Epidermal melanocyte (primary cell): ENCODE measurements at regions not wholly inside any gene's neighbourhood (a gene's known extent, or its start where the extent isn't known, plus 50 kb on each side); places are given as distances from the start of the nearest gene placed in this dataset.
A peak's percentile ranks its signal among the peaks of the same experiment; 100 is the strongest.

Experiments
- DNase-seq: peaks from one replicate; pipeline ENCODE4 v3.0.0; 2011; ENCODE audit warnings: low spot score; ENCODE audit not compliant: insufficient read length

DNA sequence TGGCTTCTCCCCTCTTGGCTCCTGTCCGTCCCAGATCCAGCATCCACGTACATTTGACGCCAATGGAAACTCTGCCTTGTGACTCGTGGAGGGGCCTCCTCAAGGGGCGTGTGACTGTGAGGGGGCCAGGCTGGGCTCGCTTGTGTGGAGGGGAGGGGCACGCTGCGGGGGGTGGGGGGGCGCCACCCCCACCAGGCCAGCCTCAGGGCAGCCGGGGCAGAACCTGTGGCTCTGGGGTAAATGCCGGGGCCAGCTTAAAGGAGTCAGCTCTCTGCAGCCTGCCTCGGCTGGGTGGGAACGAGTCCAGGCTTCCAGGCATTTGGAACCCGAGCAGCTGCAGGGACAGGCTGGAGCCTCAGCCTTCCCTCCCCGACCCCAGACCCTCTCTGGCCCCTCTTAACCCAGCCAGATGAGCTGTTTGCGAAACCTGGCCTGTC lies 94.1 kb downstream of the SIK1 start:
- no peak for DNase-seq

DNA sequence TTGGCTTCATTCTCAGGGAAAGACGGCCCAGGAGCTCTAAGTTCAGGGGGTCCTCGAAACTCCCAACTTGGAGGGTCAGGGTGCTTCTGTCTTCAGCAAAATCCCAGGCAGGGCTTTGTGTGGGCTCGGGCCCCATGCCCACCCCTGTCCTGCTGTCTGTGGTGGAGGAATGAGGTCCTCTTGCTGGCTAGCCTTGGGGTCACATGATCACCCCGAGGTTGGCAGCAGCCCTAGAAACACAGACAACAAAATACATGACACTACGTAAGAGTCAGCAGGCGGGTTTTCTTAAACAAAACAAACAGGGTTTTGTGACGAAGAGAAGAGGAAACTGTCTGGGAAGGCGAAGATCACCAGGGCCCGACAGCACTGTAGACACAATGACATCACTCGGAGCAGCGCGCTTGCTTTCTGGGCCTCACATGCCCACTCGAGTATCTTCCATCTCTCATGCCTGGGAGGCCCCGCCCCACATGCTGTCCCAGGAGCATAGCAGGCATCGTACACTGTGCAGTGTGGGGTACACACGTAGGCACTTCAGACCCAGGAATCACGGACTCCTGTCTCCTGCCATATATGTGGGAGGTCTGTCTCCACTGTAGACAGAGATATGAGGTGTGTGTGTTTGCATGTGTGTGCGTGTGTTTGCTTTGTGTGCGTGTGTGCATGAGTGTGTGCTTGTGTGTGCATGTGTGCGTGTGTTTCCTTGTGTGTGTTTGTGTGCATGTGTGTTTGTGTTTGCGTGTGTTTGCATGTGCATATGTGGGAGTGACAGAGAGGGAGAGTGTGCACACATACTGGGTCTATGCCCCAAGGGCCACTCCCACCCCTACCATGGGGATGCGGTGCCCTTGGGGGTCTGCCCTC lies 94.7 kb downstream of the SIK1 start:
- DNase-seq: peak; percentile 81

DNA sequence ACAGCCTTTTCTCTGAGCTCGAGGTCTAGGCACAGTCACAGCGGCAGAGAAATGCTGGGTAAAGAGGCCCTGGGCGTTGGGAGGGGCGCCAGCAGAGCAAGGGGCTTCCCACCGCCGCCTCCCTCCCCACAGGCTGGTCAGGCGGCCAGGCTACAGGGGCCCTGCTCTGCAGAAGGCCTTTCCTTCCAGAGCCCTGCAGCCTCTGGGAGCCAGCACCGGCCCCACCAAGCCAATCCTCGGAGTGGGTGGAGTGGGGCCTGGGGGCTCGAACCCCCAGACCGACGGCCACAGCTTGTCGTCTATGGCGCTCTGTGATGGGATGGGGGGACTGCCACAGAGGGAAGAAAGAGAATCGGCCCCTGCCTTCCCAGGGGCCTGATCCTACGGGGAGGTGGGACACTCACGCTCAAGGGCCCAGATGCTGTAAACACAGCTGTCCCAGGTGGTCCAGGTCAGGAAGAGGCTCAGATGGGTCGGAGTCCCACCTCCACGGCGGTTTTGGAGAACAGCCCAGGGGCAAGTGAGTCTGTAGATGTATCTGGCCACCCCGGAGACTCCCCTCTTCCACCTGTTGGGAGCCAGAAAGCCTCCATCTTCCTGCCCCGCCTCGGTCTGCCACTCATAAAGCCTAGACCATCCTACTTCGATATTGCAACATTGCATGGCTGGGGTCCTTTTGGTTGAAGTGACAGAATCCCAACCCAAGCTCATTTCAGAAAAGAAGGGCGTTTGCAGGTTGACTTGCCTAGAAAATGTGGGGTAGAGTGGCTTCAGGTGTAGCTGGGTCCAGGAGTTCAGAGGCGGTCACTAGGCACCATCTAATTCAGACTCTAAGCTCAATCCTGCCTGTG lies 95.6 kb downstream of the SIK1 start:
- DNase-seq: no peak

DNA sequence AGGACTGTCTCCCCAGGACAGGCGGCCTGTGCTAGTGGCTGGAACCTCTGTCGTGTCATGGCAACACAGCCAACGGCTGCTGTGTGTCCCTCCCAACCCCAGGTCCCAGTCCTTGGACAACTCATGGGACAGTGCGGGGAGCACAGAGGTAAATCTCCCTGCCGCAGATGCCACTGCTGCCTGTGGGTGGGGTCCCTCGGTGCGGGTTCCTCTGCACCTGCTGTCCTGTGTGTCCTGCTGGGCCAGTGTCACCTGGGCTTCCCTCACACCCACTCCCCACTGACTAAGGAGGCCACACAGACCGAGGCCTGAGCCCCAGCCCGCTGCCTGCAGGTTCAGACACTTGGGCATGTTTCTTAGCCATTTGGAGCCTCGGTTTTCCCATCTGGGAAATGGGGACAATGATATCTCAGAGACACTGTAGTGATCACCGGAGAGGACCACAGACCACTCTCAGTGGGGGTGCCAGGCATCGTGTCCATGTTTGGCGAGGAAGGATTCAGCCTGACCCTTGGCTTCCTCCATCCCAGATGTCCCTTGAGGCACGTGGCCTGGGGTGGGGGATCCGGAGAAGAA lies 96.5 kb downstream of the SIK1 start:
- no peak for DNase-seq

DNA sequence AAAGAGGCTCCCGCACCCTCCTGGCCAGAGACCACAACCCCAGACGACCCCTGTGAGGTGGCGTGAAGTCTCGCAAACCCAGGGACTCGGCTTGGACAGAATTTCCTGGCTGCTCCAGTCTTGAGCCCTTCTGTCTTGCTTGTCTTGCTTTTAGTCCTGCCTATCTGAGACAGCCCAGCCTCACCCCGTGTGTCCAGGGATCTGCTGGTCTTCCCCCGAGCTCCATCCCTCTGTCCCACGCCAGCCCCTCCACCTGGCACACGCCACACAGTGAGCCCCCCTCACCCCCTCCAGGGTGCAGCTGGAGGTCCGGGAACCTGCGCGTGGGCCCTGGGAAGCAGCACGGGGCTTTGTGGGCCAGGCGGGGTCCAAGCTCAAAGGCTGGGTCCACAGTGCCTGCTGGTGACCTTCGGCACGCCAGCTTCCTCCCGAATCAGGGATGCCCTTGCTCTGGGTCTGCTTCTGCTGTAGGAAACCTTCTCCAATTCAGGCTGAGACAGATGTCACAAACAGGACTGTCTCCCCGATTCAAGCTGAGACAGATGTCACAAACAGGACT lies 97.1 kb downstream of the SIK1 start:
- no peak for DNase-seq

DNA sequence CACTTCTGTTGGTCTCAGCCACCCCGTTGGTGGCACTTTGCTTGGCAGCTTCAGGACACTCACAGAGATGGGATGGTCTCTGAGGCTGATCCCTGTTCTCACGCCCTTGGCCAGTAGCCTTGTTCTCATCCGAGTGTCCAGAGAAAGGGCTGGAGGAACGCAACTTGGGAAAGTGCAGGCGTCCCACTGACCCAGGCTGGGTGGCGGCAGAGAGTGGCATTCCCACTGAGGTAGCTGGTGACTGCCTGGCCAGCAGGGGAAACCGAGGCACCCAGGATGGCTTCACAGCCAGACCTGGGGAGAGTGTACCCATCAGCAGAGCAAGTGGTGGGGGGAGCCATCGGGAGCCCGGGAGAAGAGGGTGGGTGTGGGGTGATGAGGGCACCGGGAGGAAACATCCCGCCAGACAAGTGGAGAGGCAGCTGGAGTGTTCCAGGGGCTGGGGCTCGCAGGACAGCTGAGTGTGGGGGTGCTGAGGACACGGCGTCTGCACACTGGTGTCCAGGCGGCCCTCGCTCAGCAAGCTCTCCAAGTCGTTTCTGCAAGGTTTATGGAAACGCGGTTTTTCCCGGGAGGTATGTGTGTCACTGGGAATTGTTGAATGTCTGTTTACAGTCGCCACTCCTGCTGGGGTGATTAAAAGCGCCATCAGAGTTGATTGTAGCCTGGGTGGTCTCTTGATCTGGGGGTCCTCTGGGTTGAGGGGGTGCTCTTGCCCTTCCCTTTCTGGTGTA lies 97.8 kb downstream of the SIK1 start:
- DNase-seq: no peak

DNA sequence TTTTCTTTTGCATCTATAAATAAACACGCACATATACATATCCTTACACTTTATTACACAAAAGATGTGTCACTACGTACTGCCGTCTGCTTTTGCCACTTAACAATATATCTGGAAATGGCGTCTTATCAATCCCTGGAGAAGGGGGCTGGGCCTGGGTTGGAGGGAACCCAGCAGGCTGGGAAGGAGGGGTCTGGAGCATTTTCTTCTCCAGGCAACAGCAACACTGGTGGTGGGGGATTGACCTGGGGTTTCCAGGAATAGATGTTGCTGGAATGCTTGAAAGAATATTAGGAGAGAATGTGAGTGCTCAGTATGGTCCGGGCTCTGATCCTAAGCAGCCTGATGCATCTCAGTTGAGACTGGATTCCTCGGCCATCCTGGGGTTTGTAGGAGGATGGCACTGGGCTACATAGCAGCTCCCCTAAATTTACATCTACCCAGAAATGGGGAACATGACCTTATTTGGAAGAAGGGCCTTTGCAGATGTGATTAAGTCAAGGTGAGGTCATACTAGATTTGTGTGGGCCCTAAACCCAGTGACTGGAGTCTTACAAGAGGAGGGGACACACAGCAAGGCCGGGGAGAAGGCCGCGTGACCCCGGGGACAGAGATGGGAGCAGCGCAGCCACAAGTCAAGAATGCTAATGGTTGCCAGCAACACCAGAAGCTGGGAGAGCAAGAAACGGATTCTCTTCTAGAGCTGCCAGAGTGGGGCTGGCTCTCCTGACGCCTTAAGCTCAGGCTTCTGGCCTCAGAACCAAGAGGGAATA lies 98.6 kb downstream of the SIK1 start:
- DNase-seq: no peak

DNA sequence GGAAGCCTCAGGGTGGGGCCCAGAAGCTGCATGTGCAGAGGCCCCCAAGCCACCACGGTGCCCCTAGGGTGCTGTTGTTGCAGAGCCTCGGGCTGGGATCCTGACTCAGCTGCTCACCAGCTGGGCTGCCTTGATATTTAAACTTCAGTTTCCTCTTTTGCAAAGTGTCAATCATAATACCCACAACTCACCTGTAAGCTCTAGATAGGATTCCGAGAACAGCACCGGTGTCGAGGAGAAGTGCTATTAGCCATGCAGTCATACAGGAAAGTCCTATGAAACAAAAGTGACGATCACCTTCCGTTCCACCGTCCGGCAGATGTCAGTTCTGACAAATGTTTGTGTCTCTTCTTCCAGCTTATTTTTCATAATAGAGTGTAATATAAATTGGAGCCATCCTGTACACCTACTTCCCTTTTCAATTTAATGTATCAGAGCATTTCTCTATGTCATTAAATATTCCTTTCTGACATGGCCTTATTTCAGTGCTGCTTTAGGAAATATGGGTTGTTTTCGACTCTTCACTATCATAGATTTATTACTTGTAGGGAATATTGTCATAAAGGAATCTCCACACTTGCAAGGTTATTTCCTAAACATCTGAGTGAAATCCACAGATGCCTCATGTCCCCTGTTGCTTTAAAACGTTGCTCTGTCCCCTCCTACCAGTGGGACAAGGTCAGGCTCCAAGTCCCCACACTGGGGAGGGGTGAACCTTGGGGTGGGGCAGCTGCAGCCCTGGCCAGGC lies 100.8 kb downstream of the SIK1 start:
- no peak for DNase-seq

DNA sequence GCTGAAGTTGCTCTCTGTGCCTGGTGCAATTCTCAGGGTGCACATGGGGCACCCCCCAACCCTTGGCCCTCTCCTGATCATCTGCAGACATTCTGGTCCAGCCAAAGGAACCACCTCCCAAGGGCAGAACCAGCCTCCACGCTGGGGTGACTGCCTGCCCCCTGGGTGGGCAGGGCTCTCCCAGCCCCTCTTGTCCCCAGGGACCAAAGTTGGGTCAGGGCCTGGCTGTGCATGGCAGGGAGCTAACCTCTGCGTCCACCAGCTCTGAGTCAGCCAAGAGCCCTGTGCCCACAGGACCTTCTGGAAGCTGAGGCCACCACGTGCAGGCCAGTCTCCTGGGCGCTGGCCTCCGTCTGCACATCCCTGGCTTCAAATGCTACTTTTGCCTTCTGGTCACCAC lies 101.9 kb downstream of the SIK1 start:
- DNase-seq: no peak

DNA sequence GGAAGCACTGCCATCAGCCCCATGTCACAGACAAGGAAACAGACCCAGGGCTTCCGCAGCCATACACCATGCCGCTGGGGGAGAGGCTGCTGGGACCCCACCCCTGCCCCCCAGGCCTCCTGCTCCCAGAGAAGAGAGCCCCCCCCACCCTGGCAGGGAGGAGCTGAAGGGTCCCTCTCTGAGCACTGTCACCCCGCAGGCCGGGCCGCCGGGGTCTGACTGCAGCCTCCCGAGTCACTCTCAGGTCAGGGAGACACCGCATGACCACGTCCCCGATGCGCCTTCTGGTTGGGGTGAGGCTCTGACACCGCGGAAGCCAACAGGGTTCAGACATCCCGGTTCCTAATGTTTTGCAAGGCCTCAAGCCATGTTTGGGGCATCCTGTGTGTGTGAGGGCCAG lies 102.3 kb downstream of the SIK1 start:
- DNase-seq: no peak

DNA sequence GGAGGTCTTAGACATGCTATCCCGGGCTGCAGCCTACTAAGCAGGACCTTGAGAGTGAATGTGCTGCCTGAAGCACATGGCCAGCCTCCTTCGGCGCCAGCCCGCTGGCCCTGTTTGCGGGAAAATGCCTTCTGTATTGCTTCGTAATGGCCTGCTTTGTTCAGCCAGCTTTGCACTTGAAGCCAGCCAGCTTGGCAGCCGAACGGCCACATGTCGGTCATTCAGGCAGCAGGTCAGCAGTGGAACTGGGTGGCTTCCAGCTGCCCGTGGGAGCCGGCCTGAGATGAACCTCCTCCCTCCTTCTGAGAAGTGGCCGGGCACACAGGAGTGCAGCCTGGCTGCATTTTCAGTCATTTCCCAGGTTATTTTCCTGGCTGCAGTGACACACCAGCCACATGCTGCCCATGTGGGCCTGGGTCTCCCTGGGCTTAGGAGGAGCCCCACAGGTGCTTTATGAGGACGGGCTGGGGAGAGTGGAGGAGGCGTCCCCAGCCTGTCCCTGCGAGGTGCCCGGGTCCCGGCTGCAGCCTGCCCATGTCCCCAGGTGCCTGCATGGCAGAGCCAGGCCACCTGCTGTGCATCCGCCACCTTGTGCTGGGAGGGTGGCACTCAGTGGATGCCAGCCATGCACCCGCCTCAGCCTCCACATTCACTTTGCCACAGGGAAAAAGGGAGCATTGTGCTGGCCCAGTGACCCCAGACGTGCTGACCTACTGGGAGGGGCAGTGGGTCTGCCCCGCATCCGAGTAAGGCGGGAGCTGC lies 103.5 kb downstream of the SIK1 start:
- DNase-seq: no peak

DNA sequence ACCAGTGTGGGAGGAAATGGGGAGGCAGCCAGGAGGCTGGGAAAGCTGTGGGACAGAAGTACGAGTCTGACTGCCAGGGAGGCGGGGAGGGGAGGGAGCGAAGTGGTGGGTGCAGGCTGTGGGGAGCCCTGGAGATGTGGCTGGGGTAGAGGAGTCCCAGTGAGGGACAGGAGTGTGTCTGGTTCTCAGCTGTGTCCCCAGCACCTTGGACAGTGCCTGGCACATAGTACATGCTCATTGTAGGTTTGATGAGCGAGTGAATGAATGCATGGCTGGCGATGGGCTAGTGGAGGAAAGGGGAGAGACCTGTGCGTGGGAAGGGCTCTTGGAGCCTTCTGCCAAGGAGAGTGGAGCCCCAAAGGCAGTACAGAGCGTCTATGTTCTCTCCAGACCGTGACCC lies 104.1 kb downstream of the SIK1 start:
- DNase-seq: no peak

DNA sequence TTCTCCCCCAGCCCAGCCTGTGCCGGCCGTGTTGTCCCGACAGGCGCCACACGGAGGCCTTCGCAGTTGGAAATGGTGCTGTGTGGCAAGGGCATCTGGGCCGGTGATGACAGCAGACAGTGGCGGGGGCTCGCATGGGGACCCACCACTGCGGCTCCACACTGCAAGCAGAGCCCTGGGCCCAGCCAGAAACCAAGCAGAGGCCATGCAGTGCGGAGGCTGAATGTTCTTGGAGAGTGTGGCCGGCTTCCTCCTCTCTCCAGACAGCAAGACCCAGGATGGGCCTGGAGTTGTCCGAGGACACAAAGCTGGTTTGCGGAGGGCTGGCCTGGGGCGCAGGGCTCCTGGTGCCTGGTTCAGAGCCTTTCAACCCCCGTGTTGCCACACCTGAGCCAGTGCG lies 104.6 kb downstream of the SIK1 start:
- DNase-seq: no peak

DNA sequence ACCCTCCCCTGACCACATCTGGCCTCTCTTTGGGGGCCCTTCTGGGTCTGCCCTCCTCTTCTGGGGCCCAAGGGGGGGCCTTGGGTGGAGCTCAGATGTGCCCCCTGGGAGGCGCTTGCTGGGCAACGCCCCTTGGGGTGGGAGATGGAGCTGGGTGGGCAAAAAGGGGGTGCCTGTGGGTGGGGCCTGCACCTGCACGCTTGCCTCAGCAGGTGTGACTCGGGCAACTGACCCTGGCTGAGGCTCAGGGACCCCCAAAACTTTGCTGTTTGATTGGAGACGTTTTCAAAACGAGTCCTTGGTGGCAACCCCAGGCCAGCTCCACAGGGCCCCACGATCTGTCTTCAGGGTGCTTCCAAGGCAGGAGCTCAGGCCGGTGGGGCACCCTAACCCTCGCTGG lies 105.3 kb downstream of the SIK1 start:
- no peak for DNase-seq

DNA sequence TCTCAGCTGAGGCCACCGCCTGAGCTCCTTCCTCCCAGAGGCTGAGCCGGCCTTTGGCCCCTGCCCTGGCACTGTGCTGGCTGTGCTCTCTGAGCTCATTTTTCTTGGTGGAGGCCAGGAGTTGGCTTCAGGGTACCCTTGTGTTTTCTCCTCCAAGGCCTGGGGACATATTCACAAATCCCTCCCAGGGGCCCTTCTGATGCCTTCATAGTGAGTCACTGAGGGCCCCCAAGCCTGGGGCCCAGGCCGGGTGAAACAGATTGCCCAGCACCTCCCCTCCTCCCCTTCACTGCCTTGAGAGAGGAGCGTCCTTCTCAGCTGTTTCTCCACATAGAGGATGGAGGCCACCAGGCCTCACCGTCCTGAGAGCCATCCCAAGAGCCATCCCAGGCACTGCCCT lies 105.8 kb downstream of the SIK1 start:
- DNase-seq: no peak

DNA sequence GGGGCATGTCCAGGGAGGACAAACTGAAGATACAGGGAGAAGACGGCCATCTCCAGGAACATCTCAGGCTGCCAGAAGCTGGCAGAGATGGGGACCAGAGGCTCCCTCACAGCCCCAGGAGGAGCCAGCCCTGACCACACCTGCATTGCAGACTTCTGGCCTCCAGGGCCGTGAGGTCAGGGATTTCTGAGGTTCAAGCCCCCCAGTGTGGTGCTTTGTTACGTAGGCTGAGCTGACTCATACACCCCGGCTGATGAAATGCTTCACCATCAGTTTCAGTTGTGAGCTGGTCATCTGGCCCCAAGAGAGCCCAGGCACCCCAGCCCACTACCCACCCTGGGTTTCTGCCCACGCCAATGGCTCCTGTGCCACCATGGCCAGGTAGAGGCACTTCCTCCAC lies 106.4 kb downstream of the SIK1 start:
- no peak for DNase-seq

DNA sequence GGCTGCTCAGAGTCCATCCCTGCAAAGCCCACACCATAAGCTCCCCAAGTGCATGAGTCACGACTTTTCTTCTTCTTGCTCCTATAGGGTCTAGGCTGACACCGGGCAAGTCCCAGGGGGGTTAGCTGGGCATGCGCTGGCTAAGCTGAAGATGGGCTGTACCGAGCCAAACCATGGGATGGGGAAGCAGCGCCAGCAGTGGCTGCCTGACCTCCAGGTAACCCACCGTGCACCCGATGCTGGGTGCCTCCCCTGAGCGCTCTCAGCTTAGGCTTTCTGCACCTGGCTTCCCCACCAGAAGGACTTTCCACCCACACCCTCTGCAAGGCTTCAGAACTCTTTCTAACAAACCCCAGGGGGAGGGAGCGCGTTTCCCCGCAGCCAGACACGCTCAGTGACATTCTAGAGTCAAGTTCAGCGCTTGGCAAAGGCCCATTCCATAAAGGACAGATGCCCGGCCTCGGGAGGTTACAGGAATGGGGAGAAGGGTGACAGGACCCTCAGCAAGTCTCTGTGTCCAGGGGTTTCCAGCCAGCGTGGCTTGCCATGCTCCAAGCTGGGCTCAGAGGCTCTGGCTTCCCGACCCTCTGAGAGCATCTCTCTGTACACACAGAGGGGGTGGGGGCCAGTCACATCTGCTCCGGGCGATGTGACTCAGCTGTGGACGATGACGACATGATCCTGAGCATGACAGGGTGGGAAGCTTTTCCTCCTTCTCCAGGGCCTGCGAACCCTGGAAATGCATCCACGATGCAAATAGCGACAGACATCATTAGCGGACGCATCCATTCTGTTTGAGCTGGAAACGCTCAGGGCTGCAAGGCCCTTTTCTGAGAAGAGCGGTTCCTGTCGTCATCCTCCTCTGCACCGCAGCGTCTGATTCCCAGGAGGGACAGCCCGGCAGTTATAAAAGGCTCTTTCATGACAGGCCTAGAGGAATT lies 107.8 kb downstream of the SIK1 start:
- DNase-seq: peak; percentile 83

DNA sequence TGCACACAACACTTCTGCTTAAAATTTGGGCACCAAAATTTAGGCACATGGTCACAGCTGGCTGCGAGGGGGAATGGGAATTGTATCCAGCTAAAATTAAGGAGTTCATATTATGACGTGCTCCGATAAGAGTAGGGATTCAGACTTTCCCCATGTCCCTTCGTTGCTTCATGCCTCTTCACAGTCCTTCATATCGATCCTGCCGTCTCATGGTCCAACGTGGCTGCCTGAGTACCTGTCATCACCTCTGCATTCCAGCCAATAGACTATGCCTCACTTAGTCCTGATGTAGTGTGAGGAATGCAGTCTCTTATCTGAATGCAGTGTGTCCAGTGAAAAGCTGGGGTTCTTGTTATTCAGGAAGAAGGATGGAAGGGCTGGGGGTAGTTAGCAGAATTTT lies 108.6 kb downstream of the SIK1 start:
- DNase-seq: no peak
